ENCODE measurements at regions not wholly inside any gene's neighbourhood (a gene's known extent, or its start where the extent isn't known, plus 50 kb on each side); places are given as distances from the start of the nearest gene placed in this dataset.
A peak's percentile ranks its signal among the peaks of the same experiment; 100 is the strongest.

DNA sequence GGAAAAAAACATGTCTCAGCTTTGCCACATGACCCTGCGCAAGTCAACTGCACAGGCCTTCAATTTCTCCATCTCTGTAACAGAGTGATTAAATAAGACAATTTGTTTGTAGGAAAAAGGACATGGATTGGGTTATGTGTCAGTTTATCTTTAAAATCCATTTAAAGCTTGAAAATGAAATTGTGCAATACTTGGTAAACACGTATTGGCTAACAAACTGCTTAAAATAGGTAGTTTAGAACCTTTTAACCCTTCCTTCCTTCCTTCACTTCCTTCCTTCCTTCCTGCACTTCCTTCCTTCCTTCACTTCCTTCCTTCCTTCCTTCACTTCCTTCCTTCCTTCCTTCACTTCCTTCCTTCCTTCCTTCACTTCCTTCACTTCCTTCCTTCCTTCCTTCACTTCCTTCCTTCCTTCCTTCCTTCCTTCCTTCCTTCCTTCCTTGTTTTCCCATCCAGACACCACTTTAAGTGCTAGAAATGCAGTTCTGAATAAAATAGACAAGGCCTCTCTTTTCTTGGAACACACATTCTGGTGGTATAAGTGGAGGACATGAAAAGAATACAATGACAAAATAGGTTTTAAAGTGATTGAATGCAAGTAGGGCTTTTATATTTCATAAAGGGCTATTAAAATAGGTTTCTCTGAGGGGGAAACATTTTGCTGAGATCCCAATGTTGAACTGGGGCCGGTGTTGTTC lies 130.2 kb upstream of the TP63 start:
- TF ChIP-seq, protein P1, sequence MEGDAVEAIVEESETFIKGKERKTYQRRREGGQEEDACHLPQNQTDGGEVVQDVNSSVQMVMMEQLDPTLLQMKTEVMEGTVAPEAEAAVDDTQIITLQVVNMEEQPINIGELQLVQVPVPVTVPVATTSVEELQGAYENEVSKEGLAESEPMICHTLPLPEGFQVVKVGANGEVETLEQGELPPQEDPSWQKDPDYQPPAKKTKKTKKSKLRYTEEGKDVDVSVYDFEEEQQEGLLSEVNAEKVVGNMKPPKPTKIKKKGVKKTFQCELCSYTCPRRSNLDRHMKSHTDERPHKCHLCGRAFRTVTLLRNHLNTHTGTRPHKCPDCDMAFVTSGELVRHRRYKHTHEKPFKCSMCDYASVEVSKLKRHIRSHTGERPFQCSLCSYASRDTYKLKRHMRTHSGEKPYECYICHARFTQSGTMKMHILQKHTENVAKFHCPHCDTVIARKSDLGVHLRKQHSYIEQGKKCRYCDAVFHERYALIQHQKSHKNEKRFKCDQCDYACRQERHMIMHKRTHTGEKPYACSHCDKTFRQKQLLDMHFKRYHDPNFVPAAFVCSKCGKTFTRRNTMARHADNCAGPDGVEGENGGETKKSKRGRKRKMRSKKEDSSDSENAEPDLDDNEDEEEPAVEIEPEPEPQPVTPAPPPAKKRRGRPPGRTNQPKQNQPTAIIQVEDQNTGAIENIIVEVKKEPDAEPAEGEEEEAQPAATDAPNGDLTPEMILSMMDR (IDR thresholded peaks at IDR 0.05): no peak
- POLR2A ChIA-PET: no interaction called here
- Mint-ChIP-seq H3K4me3 (no peak overlapping the region), H3K27ac (no peak overlapping the region), H3K4me1 (ENCODE audit: low read depth) (peaks cover 18% of the 10 kb centered on the region), H3K27me3 (peaks cover 1% of the 10 kb centered on the region), H3K36me3 (ENCODE audit: low read depth) (peaks cover 2% of the 10 kb centered on the region), H3K9me3 (peaks cover 5% of the 10 kb centered on the region)
- DNase-seq: no peak
- no peak for ATAC-seq
- intact Hi-C loops (cut with micrococcal nuclease): no loop called here
- CTCF ChIA-PET: interaction anchor here (1.2 kb wide), 1 partner anchor 229 kb away, joined by 3 read pairs; no protein-coding TSS in a partner anchor

DNA sequence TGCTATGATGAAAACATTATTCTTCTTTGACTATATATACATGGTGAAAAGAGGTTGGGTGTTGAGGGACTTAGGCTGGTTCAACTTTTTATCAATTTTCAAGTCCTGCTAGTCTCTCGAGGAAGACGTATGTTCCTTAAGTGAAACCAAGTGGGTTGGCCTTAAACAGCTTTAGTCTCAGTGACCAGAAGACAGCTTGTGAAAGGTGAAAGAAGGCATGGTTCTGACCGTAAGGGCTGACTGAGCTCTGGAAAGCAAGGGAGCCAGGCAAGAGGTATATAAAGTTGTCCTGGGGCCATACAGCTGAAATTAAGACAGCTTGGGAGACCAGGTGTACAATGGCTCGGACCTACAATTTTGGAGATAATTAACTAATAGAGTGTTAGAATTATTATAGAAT lies 128.9 kb upstream of the TP63 start:
- Mint-ChIP-seq H3K9me3 (peaks cover 5% of the 10 kb centered on the region), H3K27me3 (peaks cover 3% of the 10 kb centered on the region), H3K4me3 (no peak overlapping the region), H3K27ac (peak overlapping the region; percentile 5), H3K4me1 (ENCODE audit: low read depth) (peaks cover 18% of the 10 kb centered on the region), H3K36me3 (ENCODE audit: low read depth) (peaks cover 2% of the 10 kb centered on the region)
- no peak for ATAC-seq
- ChIA-PET CTCF (no interaction called here), POLR2A (no interaction called here)
- DNase-seq: no peak
- TF ChIP-seq, protein P1 (IDR thresholded peaks at IDR 0.05): no peak
- intact Hi-C loops (cut with micrococcal nuclease): no loop called here

- H3K27me3 Mint-ChIP-seq: peaks cover 3% of the 10 kb centered on the region
- H3K9me3 Mint-ChIP-seq: peaks cover 5% of the 10 kb centered on the region
- no peak overlapping the region for H3K4me3 Mint-ChIP-seq
- H3K4me1 Mint-ChIP-seq (ENCODE audit: low read depth): peaks cover 18% of the 10 kb centered on the region
- H3K36me3 Mint-ChIP-seq (ENCODE audit: low read depth): peaks cover 2% of the 10 kb centered on the region
- POLR2A ChIA-PET: no interaction called here
- DNase-seq (peak; percentile 16), ATAC-seq (peak; percentile 66)
- TF ChIP-seq, protein P1 (IDR thresholded peaks at IDR 0.05): no peak
- CTCF ChIA-PET: no interaction called here
- peak overlapping the region; percentile 5 for H3K27ac Mint-ChIP-seq
- intact Hi-C loops (cut with micrococcal nuclease): no loop called here
Observed at GRCh38 chr3:189502676-189503257, 128.4 kb upstream of the TP63 start.

DNA sequence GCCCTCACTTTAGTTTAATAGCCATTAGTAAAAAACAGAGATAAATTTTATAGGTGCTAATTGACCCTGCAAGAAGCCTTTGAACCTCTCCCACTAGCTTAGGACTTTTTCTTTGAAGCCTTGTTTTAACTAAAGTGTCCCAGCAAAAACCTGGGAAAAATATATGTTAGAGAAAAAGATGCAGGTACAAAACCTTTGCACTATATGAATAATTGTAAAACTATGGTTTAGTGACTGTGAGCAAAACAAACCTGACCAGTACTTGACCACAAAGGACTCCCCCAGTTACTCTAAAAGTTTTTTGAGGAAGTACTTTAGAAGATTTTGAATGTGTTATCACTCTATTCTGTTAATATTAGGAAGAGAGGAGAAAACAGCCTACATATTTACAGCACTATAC lies 123.3 kb upstream of the TP63 start:
- ChIA-PET POLR2A (no interaction called here), CTCF (interaction anchor here (1.0 kb wide), 1 partner anchor 9 kb away, joined by 4 read pairs; no protein-coding TSS in a partner anchor)
- H3K27ac Mint-ChIP-seq: no peak overlapping the region
- H3K9me3 Mint-ChIP-seq: no peaks in the 10 kb centered on the region
- no peaks in the 10 kb centered on the region for H3K36me3 Mint-ChIP-seq (ENCODE audit: low read depth)
- no peak overlapping the region for H3K4me3 Mint-ChIP-seq
- peaks cover 3% of the 10 kb centered on the region for H3K27me3 Mint-ChIP-seq
- ATAC-seq (no peak), DNase-seq (no peak)
- TF ChIP-seq, protein P1 (IDR thresholded peaks at IDR 0.05): no peak
- H3K4me1 Mint-ChIP-seq (ENCODE audit: low read depth): peaks cover 3% of the 10 kb centered on the region
- intact Hi-C loops (cut with micrococcal nuclease): no loop called here

DNA sequence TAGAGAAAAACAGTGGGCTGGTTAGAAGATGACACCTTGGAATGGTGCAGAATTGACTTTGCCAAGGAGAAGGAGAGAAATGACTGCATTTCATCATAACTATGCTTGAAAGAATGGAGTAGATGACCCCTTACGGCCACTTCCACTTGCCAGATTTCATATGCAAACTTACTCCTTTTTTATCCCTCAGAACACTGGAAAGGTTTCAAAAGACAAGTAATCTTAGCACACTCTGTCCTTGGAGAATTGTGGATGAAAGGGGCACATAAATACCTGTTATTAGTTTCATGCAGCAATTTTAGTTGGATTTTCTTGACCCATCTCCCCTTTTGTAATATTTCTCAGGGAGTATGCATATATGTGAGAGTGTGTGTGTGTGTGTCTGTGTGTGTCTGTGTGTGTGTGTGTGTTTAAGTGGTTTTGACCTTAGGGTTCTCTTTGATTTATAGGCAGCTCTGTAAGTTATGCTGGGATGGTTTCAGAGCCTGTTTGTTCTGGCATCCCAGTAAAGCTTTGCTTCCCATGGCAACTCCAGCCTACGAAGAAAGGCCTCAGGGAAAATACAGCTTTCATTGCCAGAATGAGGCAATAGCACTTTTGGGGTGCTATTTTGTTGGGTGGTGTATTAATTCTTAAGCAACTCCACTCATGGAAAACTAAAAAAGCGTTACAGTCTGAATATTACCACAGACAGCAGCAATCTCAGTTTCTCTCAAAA lies 122.2 kb upstream of the TP63 start:
- no peak overlapping the region for H3K27ac Mint-ChIP-seq
- peaks cover 3% of the 10 kb centered on the region for H3K27me3 Mint-ChIP-seq
- DNase-seq (no peak), ATAC-seq (no peak)
- intact Hi-C loops (cut with micrococcal nuclease): no loop called here
- TF ChIP-seq, protein P1 (IDR thresholded peaks at IDR 0.05): no peak
- no peaks in the 10 kb centered on the region for H3K4me1 Mint-ChIP-seq (ENCODE audit: low read depth)
- no peak overlapping the region for H3K4me3 Mint-ChIP-seq
- H3K36me3 Mint-ChIP-seq (ENCODE audit: low read depth): no peaks in the 10 kb centered on the region
- CTCF ChIA-PET: no interaction called here
- no peaks in the 10 kb centered on the region for H3K9me3 Mint-ChIP-seq
- POLR2A ChIA-PET: no interaction called here
